ENCODE measurements at regions not wholly inside any gene's neighbourhood (a gene's known extent, or its start where the extent isn't known, plus 50 kb on each side); places are given as distances from the start of the nearest gene placed in this dataset.

DNA sequence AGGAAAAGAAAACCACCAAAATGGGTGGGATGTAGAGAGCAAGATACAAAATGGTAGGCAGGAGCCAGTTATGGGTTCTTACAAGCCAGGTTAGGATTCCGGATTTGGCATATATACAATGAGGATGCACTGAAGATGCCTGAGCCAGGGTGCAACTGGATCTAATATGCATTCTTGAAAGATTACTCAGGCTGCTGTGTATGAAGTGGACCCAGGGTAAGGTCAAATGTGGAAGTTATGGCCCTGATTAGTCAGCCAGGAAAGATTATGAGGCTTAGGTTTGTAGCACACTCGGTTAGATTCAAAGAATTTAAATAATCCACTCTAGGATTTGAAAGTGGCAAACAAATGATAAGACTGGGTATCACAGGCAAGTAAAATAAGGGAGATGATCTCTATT lies 1750.7 kb upstream of the FLRT2 start:
- no peak for DNase-seq (ENCODE audit: low read depth in 1 of 2, low spot score in 1 of 2)
- TF ChIP-seq JUND (IDR thresholded peaks at IDR 0.05; ENCODE audit: low read depth), result no peak
- in situ Hi-C loops (cut with HindIII; ENCODE audit: low pct_unique_long_range_greater_than_20kb, low sequenced_read_pairs), result no loop called here

DNA sequence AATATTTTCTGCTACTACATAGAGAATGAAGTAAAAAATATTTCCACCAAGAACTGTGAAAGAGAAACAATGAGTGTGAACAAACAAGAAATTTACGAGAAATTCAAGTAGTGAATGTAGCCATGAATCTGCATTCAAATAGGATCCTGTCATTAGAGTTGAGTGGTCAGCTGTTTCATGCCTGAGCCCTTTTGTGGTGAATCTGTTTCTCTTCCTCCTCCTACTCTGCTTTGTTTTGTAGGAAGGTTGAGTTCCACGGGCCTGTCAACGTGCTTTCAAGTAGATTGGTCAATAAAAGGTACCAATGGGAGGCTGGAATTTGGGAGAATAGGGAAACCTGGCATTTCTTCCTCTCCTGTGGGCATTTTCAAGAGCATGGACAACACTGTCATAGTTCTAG lies 1749.6 kb upstream of the FLRT2 start:
- no peak for TF ChIP-seq JUND (IDR thresholded peaks at IDR 0.05; ENCODE audit: low read depth)
- in situ Hi-C loops (cut with HindIII; ENCODE audit: low pct_unique_long_range_greater_than_20kb, low sequenced_read_pairs), result no loop called here
- no peak for DNase-seq (ENCODE audit: low read depth in 1 of 2, low spot score in 1 of 2)

DNA sequence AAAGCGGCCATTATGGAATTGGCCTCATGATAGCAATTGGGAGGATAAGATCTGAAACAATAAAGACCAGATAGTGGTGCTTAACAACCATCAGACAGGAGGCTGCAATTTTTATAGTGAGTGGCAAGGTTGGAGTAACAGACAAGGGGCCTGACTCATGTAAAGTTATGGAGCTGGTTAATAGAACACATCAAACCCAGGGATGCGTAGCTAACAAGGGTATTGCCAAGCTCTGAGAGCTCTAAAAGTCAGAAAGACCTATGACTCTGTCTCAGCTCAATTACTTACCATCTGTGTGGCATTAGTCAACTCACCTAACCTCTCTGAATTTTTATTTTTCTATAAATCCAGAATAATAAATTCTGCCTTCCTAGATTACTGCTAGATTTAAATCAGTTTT lies 1731.5 kb upstream of the FLRT2 start:
- no peak for TF ChIP-seq JUND (IDR thresholded peaks at IDR 0.05; ENCODE audit: low read depth)
- DNase-seq (ENCODE audit: low read depth in 1 of 2, low spot score in 1 of 2), result no peak
- in situ Hi-C loops (cut with HindIII; ENCODE audit: low pct_unique_long_range_greater_than_20kb, low sequenced_read_pairs), result no loop called here

DNA sequence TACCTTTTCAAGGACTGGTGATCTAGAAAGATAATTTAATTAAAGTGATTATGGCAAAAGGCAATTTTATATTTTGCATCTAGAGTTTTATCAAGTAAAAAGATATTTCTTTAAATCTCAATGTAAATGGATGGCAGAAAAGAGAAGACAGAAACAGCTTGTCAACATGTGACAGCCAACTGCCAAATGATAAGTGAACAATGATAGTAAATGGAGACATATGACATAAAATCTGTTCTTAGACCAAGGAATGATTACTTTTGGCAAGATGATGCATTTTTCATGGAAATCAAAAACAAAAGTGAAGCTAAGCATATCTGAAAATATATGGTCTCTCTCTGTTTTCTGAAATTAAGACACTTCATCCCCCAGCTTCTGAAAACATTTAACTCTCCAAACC lies 1730.7 kb upstream of the FLRT2 start:
- in situ Hi-C loops (cut with HindIII; ENCODE audit: low pct_unique_long_range_greater_than_20kb, low sequenced_read_pairs), result no loop called here

DNA sequence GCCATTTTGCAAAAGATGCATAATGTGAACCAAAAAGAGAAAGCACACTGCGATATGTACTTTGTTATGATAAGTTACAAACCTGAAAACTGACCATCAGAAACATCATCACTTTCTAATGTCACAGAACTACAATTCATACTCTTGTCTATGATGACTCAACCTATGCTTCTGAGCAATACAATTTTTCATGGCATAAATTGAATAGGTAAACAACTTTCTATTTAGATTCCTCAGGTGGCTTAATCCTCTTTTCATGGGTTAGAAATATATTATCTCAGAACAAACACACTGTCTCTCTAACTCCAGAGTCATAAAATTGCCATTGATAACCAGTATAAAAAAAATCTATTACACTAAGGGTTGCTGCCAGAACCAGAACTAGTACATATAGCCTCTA lies 1715.0 kb upstream of the FLRT2 start:
- TF ChIP-seq JUND (IDR thresholded peaks at IDR 0.05; ENCODE audit: low read depth), result no peak
- in situ Hi-C loops (cut with HindIII; ENCODE audit: low pct_unique_long_range_greater_than_20kb, low sequenced_read_pairs), result no loop called here

More for the DNA sequence above, 1730.7 kb upstream of the FLRT2 start:
- DNase-seq (ENCODE audit: low read depth in 1 of 2, low spot score in 1 of 2), result no peak
- no peak for TF ChIP-seq JUND (IDR thresholded peaks at IDR 0.05; ENCODE audit: low read depth)

DNA sequence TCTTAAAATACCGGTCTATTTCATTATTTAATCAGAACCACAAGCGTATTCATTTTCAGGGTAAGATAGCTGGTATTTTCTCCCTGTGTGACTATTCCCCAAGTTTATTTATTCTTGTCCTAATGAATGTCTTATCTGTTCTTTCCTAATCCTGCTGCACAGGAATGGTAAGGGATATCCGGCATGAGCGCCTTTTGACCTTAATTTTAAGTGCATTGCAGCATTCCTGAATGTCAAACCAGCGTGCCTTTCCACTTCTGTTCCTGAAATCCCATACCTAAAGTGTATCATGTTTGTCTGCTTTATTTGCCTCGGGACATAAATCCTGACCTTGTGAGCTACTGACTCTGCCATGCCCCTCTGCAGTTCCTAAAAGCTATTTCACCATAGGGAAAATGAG lies 1713.2 kb upstream of the FLRT2 start:
- in situ Hi-C loops (cut with HindIII; ENCODE audit: low pct_unique_long_range_greater_than_20kb, low sequenced_read_pairs), result no loop called here
- peak in 1 of 2 experiments; percentile 66 for DNase-seq (ENCODE audit: low read depth in 1 of 2, low spot score in 1 of 2)
- TF ChIP-seq JUND (IDR thresholded peaks at IDR 0.05; ENCODE audit: low read depth), result no peak

More for the DNA sequence above, 1715.0 kb upstream of the FLRT2 start:
- no peak for DNase-seq (ENCODE audit: low read depth in 1 of 2, low spot score in 1 of 2)

DNA sequence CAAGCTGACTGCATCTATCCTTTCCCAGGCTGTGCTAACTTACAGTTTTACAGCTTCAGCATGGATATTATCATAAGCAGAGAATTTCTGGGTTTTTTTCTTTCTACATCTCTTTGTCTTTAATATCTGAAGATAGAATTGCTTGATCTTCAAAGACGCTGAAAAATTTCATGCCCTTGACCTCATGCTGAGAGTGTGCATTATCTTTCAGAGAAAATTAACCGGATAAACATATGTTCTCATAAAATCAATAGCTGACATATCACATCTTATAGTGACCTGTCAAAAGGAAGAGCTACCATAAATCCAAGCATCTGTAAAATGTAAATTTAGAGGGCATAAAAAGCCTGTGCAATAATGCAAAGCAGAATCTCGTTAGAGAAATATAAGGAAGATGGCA lies 1704.1 kb upstream of the FLRT2 start:
- DNase-seq (ENCODE audit: low read depth in 1 of 2, low spot score in 1 of 2), result no peak
- no peak for TF ChIP-seq JUND (IDR thresholded peaks at IDR 0.05; ENCODE audit: low read depth)
- in situ Hi-C loops (cut with HindIII; ENCODE audit: low pct_unique_long_range_greater_than_20kb, low sequenced_read_pairs), result no loop called here

DNA sequence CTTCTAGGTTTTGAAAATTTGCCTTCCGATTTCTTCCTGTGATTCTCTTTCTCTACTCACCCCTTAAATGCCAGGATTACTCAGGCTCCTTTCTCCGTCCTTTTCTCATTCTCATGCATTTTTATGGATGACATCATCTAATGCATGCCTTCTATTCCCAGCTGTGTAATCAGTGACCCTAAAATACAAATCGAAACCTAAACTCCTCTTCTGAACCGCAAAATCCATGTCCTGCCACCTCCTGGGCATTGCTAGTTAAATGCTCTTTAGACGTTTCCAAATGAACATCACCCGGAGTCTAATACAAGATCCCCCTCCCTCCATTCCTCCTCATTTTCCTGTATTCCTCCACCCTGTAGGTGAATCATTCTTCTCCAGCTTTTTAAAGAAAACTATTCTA lies 1703.1 kb upstream of the FLRT2 start:
- in situ Hi-C loops (cut with HindIII; ENCODE audit: low pct_unique_long_range_greater_than_20kb, low sequenced_read_pairs), result no loop called here
- peak; percentile 11 to 56 for DNase-seq (ENCODE audit: low read depth in 1 of 2, low spot score in 1 of 2)
- TF ChIP-seq JUND (IDR thresholded peaks at IDR 0.05; ENCODE audit: low read depth), result no peak

DNA sequence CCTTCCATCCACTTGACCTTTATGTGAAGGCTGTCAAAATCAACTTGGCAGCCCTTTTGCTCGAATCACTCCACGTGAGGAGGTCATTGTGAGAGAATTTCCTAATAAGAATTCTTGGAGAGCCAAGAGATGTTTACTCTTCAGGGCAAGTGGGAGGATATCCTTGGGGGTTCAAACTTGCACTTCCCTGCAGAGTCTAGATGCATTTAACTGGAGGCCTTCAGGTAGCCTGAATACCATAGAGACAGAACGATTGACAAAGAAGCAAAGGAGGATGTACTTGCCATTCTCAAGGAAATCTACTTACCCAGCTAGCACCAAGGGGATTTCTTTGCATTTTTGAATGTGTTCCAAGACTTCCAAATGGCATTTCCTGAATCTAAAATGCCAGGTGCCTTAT lies 1702.6 kb upstream of the FLRT2 start:
- in situ Hi-C loops (cut with HindIII; ENCODE audit: low pct_unique_long_range_greater_than_20kb, low sequenced_read_pairs), result no loop called here
- no peak for TF ChIP-seq JUND (IDR thresholded peaks at IDR 0.05; ENCODE audit: low read depth)

DNA sequence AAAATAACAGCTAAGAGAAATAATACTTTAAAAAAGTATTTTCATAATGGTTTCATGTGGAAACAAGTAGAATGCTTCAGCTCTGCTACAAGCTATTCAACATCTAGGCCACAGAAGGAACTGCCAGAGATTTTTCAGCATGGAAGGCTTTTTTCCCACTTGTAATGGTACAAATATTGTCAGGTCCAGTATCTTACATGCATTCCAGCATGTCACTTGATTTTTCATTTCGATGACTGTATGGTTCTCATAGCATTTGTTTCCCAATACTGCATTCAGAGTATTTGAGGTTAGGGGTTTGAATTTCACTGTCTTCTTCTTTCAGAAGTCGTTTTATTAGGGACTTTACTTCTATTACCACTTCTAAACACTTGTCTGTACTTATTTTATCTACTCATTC lies 1701.5 kb upstream of the FLRT2 start:
- DNase-seq (ENCODE audit: low read depth in 1 of 2, low spot score in 1 of 2), result no peak
- in situ Hi-C loops (cut with HindIII; ENCODE audit: low pct_unique_long_range_greater_than_20kb, low sequenced_read_pairs), result no loop called here
- no peak for TF ChIP-seq JUND (IDR thresholded peaks at IDR 0.05; ENCODE audit: low read depth)

More for the DNA sequence above, 1702.6 kb upstream of the FLRT2 start:
- DNase-seq (ENCODE audit: low read depth in 1 of 2, low spot score in 1 of 2), result no peak

DNA sequence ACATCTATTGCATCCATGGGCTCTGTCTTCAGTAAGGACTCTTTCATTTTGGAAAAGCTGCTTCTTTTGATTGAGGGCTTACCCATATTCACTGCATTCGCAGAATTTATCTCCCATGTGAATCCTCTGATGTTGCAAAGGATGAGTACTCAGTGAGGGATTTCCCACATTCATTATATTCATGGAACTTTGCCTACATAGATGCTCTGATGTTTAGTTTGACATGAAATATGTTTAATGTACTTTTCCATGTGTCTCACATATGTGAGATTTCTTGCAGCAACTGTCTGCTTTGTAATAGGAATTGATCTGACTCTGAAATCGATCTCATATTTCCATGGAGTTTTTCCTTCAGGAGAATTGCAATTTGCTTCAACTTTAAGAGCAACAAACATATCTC lies 1699.6 kb upstream of the FLRT2 start:
- DNase-seq (ENCODE audit: low read depth in 1 of 2, low spot score in 1 of 2), result no peak
- in situ Hi-C loops (cut with HindIII; ENCODE audit: low pct_unique_long_range_greater_than_20kb, low sequenced_read_pairs), result no loop called here
- no peak for TF ChIP-seq JUND (IDR thresholded peaks at IDR 0.05; ENCODE audit: low read depth)

DNA sequence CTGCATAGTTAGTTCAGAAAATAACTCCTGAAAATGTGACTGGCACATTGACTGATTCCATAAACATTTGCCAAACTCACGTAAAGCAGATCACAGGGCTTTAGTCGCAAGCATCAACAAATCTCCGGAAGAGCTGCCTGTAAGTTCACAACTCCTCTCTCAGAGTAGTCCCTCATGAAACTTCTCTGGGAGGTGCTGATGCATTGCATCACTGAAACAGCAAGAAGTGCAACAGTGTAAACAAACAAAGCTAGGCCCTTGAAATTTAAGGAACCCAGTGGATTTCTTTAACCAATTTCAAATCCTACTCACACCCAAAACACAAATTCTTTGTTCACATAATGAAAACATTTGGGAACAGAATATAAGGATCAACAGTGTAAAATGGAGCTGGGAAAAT lies 1691.7 kb upstream of the FLRT2 start:
- no peak for DNase-seq (ENCODE audit: low read depth in 1 of 2, low spot score in 1 of 2)
- TF ChIP-seq JUND (IDR thresholded peaks at IDR 0.05; ENCODE audit: low read depth), result no peak
- in situ Hi-C loops (cut with HindIII; ENCODE audit: low pct_unique_long_range_greater_than_20kb, low sequenced_read_pairs), result no loop called here

DNA sequence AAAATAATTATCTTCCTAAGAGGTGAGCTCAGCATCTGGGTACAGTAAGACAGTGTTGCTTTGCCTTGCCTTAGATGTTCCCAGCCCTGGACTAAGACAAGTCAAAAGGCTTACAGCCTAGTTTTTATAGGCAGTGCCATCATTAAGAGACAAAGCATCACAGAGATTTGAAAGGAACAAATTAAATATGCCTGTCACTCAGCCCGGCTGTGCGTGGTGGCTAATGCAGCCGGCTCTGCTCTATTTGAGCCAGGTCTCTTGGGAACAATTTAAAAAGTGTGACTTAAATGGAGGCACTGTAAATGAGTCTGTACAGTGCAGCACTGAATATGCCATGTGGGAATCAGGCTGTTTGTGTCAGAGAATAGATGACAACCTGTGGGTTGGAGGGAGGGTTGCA lies 1687.4 kb upstream of the FLRT2 start:
- no peak for DNase-seq (ENCODE audit: low read depth in 1 of 2, low spot score in 1 of 2)
- no peak for TF ChIP-seq JUND (IDR thresholded peaks at IDR 0.05; ENCODE audit: low read depth)
- in situ Hi-C loops (cut with HindIII; ENCODE audit: low pct_unique_long_range_greater_than_20kb, low sequenced_read_pairs), result no loop called here

DNA sequence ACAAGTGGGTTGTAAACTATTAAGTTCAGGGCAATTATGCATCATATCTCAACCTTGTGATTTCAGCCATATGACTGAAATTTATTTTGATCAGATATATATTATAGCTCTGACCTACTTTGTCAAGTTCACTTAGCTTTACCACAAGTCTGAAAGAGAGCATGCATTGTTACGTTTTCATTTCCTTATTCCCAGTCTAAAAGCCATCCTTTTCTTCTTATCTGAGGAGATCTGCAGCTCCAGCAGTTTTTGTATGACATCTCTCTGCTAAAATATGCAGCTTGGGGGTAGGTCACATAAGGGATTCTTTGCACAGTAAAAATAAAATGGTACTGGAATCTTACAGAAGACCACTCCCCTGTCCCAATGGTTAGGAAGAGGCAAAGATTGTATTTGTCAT lies 1682.8 kb upstream of the FLRT2 start:
- in situ Hi-C loops (cut with HindIII; ENCODE audit: low pct_unique_long_range_greater_than_20kb, low sequenced_read_pairs), result no loop called here
- no peak for DNase-seq (ENCODE audit: low read depth in 1 of 2, low spot score in 1 of 2)
- TF ChIP-seq JUND (IDR thresholded peaks at IDR 0.05; ENCODE audit: low read depth), result no peak

Data from T47D (cell line).